ENCODE measurements at regions not wholly inside any gene's neighbourhood (a gene's known extent, or its start where the extent isn't known, plus 50 kb on each side); places are given as distances from the start of the nearest gene placed in this dataset.

- no peak overlapping the region for H2BK5ac ChIP-seq (ENCODE audit: insufficient read length, low read length)
- H2AK5ac ChIP-seq (ENCODE audit: insufficient read length, low read length): no peak overlapping the region
- H4K5ac ChIP-seq (ENCODE audit: insufficient read length, low read depth, low read length): no peak overlapping the region
- Mint-ChIP-seq H3K27ac (no peak overlapping the region), H3K4me1 (no peaks in the 10 kb centered on the region), H3K9me3 (peaks cover 56 to 90% of the 10 kb centered on the region in 2 experiments), H3K27me3 (ENCODE audit: low read depth) (peaks cover 5% of the 10 kb centered on the region; the same call in 1 of the 2 replicates), H3K4me3 (no peak overlapping the region), H3K36me3 (ENCODE audit: insufficient read depth in 1 of 3, low read depth in 3 of 3) (peaks cover 0 to 28% (median 7%) of the 10 kb centered on the region in 3 experiments; a peak in 3 of 7 replicates)
- no peaks in the 10 kb centered on the region for H3K27me3 ChIP-seq (ENCODE audit: insufficient read depth, low read length)
- H4K91ac ChIP-seq (ENCODE audit: insufficient read length, low read depth, low read length): no peak overlapping the region
- no peak overlapping the region for H3K56ac ChIP-seq (ENCODE audit: insufficient read length, low read depth, low read length)
- no peak overlapping the region for H3K9ac ChIP-seq (ENCODE audit: extremely low read depth, insufficient read length, low read length)
- no peak overlapping the region for H3K18ac ChIP-seq (ENCODE audit: insufficient read length, low read depth, low read length)
- no peaks in the 10 kb centered on the region for H3K23me2 ChIP-seq (ENCODE audit: insufficient read length, low read depth, low read length, poor library complexity, severe bottlenecking)
- no peaks in the 10 kb centered on the region for H3K79me2 ChIP-seq (ENCODE audit: insufficient read depth, low read length)
- H3K14ac ChIP-seq (ENCODE audit: insufficient read depth, low read length): no peak overlapping the region
- no peak overlapping the region for H3K4ac ChIP-seq (ENCODE audit: low read depth, low read length)
- H4K8ac ChIP-seq (replicated peaks; ENCODE audit: insufficient read length, low read depth, low read length): no peak overlapping the region
- no peak overlapping the region for H3T11ph ChIP-seq (ENCODE audit: low read length)
- no peak for TF ChIP-seq CTCF (conservative IDR thresholded peaks at IDR 0.05)
- no peak overlapping the region for H3K4me2 ChIP-seq (ENCODE audit: insufficient read depth, insufficient read length, low read length)
- no peaks in the 10 kb centered on the region for H4K20me1 ChIP-seq (ENCODE audit: control insufficient read depth, insufficient read depth, insufficient read length)
- no peak overlapping the region for H3K27ac ChIP-seq (ENCODE audit: insufficient read length, low read depth, low read length)
- no peak overlapping the region for H2AFZ ChIP-seq (ENCODE audit: low read length)
- H2BK20ac ChIP-seq (ENCODE audit: low read depth, low read length, poor library complexity, severe bottlenecking): no peak overlapping the region
- no peaks in the 10 kb centered on the region for H3K4me1 ChIP-seq (ENCODE audit: insufficient read depth, low read length)
- H2BK120ac ChIP-seq (ENCODE audit: low read depth, low read length, poor library complexity, severe bottlenecking): no peak overlapping the region
- no peaks in the 10 kb centered on the region for H3K79me1 ChIP-seq (ENCODE audit: insufficient read depth, low read depth, low read length, poor library complexity, severe bottlenecking)
- DNase-seq: no peak
- no peaks in the 10 kb centered on the region for H3K9me3 ChIP-seq (ENCODE audit: control insufficient read depth, low read depth, low read length)
- H2BK15ac ChIP-seq (ENCODE audit: low read depth, low read length): no peak overlapping the region
- H3K23ac ChIP-seq (ENCODE audit: insufficient read length, low read depth, low read length): no peak overlapping the region
- H2BK12ac ChIP-seq (ENCODE audit: insufficient read length, low read depth, low read length): no peak overlapping the region
These were observed 213.3 kb downstream of the CBLN4 start for GRCh38 chr20:55792049-55792448.

All from H9 (cell line).